Left colon (tissue), 2 donors: ENCODE measurements at regions not wholly inside any gene's neighbourhood (a gene's known extent, or its start where the extent isn't known, plus 50 kb on each side); places are given as distances from the start of the nearest gene placed in this dataset.
"Not testable (repeated sequence)": the region's sequence is repeated elsewhere in the genome, so short reads cannot be mapped to it uniquely, and the experiment has no call there.

Source experiments
- ATAC-seq: fragments of 200-7000 bp; cut with Tn5 transposase; one replicate; pipeline ENCODE4 v1.9.1; 2020; ENCODE audit warnings: mild to moderate bottlenecking, moderate library complexity
- DNase-seq, 2 donors: peaks; one replicate each; pipeline ENCODE4 v3.0.0-alpha.2; 2020
- intact Hi-C, 2 donors: fragments of 100-400 bp; cut with DNase I in 1 of 2; cut with micrococcal nuclease in 1 of 2; formaldehyde crosslinking; loops; one replicate each; pipeline versions ENCODE4 v1.11.2 to v1.14.0; 2022; cut with DNase I, micrococcal nuclease
- donor health status: DM: no; HTN: no; CAD: no.
- donor health status: DM: yes; HTN: yes; CAD: no.

DNA sequence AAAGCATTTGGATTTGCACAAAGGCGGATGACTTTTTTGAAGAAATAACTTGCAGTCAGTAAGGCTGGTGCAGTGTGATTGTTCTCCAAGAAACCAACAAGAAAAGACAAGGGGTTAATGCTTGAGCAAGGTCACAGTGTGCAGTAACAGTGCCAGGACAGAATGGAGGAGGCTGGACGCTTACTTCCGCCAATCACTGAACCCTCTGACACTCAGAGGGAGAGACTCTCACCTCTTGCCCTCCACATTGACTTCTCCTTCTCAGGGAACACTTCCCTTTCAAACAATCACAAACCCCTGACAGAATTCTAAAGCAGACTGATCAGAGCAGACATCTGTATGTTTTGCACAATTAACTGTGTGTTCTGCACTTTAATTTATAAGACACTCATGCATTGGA, 228.4 kb downstream of the BLID start:
- ATAC-seq: no peak
- intact Hi-C loops: no loop called here
- no peak for DNase-seq

DNA sequence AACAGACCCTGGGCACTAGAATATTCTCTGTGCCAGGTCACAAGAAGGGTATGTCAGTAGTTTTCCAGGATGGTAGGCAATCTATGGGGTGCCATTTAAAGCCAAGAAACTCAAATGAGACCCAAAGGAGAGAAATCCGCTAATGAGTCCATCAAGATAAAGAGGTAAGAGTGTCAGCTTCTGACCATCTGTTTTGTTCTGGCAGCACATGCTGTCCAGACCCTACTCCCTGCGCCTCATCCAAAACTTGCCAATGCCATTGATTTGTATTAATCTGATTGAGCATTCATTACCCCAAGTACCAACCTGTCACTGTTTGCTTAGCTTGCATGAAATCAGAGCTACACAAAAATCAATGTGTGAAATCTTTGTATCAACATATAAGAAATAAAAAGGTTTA, 229.0 kb downstream of the BLID start:
- ATAC-seq (no peak), DNase-seq (no peak)
- intact Hi-C loops: no loop called here

DNA sequence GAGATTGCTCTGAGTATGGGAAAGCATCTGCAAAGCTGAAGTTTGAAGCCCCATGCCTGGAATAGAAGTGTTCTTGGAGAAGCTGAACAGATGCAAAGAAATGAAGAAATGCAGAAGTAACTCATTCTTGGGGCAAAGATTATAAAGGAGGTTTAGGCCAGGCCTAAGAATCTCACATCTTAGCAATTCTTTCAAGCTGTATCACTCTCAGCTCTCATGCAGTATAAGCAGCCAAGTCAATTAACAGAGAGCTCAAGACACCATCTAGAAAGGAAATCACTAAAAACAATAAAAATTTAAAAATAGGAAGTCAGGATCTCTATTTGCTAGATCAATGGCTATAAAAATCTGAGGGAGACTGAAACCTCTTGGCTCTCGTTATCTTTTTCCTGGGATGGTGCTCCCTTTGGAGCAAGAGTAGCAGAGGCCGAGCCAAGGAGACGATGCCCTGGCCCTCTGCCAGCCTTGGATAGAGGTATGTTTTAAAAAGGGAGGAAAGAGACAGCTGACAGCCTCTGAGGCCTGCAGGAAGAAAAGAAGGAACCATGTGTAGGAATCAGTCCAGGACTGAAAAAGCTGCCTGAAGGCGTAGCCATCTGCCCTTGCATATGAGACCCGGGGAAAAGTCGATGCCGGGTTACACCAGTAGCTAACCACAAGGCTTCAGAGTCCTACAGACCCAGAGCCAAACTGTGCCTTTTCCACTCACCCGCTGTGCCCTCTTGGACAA, 229.8 kb downstream of the BLID start:
- ATAC-seq: no peak
- peak in 1 of 2 donors; percentile 9 for DNase-seq
- intact Hi-C loops: no loop called here

DNA sequence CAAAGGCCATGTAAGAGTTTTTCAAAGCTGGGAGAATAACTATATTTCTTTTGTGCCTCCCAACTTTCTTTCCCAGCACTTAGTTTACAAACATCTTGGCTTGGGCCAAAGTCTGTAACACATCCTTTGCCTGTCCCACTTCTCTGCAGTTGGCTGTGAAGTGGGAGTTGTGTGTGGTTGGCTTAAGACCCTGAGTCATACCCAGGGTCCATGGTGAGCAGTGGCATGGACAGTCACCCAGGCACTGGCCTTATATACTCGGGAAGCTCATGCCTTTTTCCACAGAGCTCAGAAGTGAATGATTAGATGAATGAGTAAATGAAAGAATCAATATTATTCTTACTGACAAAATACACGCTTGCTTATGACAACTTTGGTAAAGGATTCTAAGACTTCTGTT, 231.4 kb downstream of the BLID start:
- intact Hi-C loops: no loop called here
- no peak for ATAC-seq
- DNase-seq: no peak

DNA sequence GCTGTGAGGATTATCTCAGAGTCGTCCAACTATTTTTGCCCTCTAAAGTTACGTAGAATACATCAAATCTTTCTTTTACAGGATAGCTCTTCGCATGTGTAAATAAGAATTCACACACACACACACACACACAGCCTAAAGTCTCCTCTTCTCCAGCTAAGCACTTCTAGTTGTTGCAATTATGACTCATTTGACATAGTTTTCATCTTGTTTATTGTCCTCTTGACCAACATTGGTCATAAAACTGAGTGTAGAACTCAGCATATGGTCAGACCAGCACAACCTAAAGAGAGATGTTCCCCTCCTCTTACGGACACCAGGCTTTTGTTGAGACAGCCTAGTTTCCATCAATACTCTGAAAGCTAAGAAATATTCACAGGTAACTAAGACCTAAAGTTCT, 234.2 kb downstream of the BLID start:
- DNase-seq (no peak), ATAC-seq (no peak)
- intact Hi-C loops: no loop called here

DNA sequence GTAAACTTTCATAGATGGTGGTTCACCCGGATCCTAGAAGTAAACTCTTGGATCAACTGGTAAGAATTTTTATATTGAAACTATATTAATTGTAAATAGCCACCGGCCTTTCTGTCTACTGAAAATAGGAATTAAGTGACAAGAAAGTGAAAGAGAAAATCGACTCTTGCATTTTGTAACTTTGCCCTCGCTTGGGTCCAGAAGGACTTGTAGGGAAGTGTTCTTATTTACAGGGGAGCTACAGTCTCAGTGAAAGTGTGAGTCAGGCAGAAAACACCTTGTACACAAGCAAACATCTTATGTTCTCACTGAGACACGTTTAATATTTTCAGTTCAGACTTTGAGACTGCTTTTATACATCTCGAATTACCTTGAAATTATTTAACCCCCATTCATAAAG, 238.9 kb downstream of the BLID start:
- no peak for ATAC-seq
- intact Hi-C loops: no loop called here
- no peak for DNase-seq

DNA sequence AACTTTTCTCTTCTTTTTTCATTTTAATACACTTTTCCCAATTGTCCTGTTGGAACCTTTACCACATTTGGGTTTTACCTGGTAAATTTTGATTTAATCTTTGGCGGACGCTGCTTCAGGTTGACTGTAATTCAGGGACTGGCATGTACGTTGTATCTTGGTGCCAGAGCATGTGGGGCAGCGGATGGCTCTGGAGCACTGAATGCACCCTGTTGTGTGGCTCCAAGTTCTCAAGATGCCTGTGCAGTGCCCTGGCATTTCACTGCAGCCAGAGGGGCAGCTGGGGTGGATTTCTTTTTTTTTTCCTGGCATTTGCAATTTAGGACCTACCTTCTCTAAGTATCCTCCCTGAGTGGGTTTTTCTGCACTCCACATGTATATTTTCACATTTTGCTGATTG, 242.2 kb downstream of the BLID start:
- intact Hi-C loops: no loop called here
- DNase-seq (no peak), ATAC-seq (no peak)

DNA sequence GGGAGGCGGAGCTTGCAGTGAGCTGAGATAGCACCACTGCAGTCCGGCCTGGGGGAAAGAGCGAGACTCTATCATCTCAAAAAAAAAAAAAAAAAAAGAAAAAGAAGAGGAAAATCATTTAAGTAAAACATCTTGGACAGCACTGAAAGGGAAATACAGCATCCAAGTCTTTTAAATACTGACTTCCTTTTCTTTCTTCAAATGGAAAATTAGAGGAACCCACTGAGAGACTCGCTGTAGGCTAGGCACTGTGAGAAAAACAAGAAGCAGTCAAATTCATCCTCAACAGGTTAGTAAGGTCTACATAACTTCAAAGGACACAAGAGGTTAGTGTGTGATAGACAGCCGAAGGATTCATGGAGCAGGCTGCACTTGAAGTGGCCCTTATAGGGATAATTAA, 243.7 kb downstream of the BLID start:
- no peak for DNase-seq

DNA sequence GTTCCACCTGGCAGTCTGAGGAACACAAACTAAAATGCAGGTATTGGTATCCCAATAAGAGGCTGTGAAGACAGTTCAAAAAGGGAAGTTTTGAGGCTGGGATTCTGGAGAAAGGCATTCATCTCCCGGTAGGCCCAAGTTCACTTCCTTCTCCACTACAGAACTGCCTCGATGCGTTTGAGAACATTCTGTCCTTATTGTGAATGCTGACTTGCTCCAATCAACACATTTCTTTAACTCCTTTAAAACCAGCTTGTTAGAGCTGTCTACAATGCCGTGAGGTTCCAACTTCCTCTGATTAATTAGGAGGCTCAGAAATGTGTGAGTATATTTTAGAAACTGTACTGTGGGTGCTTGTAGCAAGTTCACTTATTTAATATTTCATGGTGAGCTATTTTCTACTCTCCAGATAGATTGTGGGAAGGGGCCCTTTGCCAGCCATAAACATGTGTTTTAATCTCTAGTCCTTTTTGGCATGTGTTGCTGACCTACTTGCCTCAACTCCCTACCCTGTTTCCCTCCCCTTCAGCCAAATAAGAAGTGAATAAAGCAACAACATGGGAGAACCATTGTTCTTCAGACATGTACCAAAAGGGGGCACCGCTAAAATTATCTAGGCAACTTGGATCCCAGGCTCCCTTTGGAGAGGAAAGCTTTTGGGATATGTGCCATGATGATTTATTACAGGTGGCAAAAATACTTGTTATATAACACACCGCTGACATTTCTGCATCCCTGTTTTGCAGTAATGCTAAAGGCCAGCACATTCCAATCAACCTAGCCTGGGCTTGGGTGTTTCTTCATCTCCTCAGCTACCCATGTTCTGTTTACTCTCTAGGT, 245.6 kb downstream of the BLID start:
- ATAC-seq (no peak), DNase-seq (no peak)
- intact Hi-C loops: no loop called here

More for the DNA sequence above, 243.7 kb downstream of the BLID start:
- no peak for ATAC-seq
- intact Hi-C loops: no loop called here

DNA sequence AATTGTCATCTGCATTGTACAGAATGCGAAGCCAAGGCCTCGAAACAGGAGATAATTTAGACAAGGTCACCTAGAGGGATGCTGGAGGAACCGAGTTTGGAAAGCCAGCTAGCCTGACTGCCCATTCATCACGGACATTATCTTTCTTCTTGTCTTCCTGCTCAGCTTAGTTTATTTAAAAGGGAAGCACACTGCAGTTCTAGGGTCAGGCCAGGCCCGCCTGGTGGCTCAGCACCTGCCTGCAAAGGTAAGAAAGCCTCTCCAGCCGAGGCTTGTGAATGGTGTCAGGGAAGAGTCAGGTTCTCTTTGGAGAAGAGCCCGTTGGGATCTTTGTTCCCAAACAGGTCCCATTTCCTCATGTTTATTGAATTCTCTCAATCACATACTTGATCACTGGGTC, 246.5 kb downstream of the BLID start:
- intact Hi-C loops: no loop called here
- no peak for DNase-seq

DNA sequence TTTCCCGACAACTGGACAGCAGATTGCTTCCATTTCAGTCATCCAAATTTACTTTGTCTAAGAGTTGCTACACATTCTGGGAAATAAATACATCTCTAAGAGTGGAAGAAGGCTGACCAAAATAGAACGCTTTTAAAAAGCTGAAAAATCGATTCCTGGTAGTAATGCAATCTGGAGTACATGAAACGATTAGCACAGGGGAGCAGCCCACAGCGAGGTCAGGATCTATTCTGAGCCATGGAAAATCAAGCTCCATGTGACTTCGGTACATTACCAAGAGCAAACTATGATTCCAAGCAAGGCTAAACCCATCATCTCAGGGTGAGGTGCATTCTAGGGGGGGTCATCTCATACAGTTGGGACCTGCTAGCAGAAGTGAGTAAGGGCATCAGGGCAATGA, 249.3 kb downstream of the BLID start:
- intact Hi-C loops: no loop called here
- no peak for ATAC-seq
- no peak for DNase-seq

More for the DNA sequence above, 246.5 kb downstream of the BLID start:
- ATAC-seq: no peak

DNA sequence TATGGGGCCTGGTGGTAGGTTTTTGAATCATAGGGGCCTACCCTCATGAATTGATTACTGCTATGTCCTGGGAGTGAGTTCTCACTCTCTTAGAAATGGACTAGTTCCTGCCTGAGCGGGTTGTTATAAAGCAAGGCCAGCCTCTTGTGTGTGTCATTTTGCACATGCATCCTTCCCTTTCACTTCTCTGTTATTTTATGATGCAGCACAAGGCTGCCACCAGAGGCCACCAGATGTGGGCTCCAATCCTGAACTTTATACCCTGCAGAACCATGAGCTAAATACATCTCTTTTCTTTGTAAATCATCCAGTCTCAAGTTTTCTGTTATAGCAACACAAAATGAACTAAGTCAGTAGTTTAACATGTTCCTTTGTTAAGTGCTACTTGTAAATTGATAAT, 251.4 kb downstream of the BLID start:
- no peak for DNase-seq
- ATAC-seq: no peak
- intact Hi-C loops: no loop called here

DNA sequence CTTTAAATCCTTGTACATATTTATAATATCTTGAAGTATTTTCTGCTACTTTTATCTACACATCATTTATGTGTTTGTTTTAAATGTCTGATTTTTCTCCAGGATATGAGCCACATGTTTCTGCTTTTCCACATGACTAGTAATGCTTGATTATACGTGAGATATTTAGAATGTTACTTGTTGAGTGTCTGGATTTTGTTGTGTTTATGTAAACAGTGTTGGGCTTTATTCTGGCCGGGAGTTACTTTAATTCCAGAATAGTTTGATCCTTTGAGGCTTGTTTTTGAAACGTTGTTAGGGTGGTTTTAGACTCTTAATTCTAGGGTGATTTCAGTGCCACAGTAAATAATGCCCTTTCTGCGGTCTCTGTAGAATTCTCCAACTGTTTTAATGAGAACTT, 252.9 kb downstream of the BLID start:
- no peak for ATAC-seq
- DNase-seq: no peak
- intact Hi-C loops: no loop called here

DNA sequence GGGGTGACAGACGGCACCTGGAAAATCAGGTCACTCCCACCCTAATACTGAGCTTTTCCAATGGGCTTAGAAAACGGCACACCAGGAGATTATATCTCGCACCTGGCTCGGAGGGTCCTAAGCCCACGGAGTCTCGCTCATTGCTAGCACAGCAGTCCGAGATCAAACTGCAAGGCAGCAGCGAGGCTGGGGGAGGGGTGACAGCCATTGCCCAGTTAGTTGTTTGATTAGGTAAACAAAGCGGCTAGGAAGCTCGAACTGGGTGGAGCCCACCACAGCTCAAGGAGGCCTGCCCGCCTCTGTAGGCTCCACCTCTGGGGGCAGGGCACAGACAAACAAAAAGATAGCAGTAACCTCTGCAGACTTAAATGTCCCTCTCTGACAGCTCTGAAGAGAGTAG, 260.9 kb downstream of the BLID start:
- DNase-seq, intact Hi-C loops, ATAC-seq: not testable (repeated sequence)

DNA sequence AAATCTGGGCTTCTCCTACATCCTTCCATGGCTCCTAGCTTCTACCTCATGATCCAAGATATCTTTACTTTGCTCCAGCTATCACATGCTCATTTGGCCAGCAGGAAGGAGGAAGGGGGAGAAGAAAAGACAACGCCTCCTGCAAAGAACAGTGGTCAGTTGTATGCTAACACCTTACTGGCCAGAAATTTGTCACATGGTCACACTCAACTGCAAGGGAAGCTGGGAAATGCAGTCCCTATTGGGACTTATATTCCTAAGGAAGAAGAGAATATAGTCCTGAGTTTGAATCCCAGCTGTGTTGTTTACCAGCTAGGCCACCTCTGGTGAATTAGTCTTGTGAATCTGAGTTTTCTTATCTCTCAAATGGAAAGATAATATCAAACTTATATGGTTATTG, 272.0 kb downstream of the BLID start:
- DNase-seq (no peak), ATAC-seq (no peak)
- intact Hi-C loops: no loop called here

DNA sequence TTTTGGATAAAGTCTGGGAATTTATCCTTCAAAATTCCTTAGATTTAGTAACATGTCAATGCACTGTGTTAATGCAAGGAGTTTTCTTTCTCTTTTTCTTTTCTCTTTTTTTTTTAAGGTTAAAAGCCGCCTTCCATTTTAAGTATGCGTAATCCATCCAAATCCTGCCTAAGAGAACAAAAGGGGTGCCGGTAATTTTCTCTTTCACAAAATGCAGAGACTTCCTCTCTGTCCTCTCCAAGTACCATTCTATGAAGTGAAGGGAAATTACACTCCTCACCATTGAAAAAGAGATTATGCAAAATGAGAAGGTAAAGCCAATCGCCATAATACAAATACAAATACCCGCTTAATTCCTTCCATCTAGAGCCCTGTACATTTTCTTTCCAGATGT, 273.8 kb downstream of the BLID start:
- ATAC-seq (no peak), DNase-seq (no peak)
- intact Hi-C loops: no loop called here

DNA sequence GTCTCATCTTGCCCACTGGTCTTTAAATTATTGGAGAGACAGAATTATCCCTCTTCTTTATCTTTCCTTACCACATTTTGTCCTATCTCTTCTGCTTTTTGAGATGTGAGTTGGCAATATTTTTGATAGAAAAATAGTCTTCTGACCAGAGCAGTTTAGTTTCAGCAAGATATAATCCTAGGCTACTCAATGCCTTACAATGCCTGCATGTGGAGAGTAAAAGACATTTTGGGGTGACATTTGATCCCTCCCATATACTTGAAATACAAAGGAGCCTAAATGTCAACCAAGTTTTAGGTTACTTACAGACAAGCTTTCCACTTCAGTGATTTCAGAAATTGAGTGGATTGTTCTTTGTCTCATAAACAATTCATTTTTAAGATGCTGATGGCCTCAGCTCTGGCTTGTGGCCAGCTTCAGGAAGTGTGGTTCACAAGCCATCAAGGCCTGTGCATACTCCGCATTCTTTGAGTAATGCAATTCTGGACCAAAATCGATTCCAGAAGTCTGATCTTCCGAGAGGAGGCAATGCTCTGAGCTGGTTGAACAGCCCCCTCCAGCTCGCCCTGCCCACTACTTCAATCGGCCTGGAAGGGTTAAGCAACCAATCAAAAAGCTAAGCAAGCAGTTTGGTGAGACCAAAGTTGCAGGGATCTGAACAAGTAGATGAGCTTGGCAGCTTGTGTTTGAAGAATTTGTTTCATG, 274.4 kb downstream of the BLID start:
- no peak for ATAC-seq
- intact Hi-C loops: no loop called here
- DNase-seq: no peak

DNA sequence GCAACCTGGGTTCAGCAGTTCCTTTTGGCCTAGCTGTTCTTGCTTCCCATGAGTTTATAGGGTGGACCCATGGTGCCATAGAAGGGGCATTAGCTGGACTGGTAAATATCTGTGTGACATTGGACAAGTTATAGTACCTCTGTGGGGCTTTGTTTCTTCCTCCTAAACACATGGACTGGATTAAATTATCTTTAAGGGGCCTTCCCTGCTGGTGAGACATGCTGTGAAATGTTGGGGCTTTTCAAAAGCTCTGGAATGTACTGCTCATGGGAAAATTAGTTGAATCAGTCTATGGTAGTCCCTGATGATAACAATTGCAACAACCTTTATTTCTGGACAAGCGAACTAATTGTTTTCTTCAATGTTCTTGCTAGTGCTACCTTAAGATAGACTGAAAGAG, 276.2 kb downstream of the BLID start:
- DNase-seq (no peak), ATAC-seq (no peak)
- intact Hi-C loops: no loop called here

DNA sequence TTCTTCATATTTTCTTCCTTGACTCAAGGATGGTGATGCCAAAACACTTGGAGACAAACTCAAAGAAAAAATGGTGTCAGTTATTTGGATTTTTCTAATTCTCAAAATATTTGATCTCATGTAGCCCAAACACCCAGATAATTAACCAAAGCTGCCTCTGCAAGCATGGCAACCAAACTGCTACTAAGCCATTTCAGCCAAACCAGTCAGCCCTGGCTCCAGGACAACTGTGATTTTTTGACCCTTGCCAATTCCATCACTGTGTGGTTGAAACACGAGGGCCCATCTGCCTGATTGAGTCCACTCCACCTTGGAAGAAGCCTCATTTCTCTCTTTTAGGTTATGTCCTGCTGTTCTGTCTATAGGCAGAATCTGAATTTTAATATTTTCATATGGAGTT, 277.4 kb downstream of the BLID start:
- DNase-seq (no peak), ATAC-seq (no peak)
- intact Hi-C loops: no loop called here

DNA sequence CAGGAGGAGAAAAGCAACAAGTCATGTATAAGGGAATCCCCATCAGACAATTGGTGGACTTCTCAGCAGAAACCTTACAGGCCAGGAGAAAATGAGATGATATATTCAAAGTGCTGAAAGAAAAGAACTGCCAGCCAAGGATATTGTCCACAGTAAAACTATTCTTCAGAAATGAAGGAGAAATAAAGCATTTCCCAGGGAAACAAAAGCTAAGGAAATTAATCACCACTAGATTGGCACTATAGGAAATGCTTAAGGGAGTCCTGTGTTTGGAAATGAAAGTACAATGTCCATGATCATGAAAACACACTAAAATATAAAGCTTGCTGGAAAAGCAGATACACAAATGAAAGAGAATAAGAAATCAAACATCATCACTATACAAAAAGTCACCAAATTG, 282.0 kb downstream of the BLID start:
- ATAC-seq: no peak
- no peak for DNase-seq
- intact Hi-C loops: no loop called here
